Fibroblast of upper back skin (primary cell): ENCODE measurements at regions not wholly inside any gene's neighbourhood (a gene's known extent, or its start where the extent isn't known, plus 50 kb on each side); places are given as distances from the start of the nearest gene placed in this dataset.

ENCODE experiments used
- DNase-seq: peaks from one replicate; pipeline ENCODE4 v3.0.0-alpha.2; 2013

GRCh38 chr3:72245183-72245811, 460.3 kb upstream of the PROK2 start:
- DNase-seq: no peak

DNA sequence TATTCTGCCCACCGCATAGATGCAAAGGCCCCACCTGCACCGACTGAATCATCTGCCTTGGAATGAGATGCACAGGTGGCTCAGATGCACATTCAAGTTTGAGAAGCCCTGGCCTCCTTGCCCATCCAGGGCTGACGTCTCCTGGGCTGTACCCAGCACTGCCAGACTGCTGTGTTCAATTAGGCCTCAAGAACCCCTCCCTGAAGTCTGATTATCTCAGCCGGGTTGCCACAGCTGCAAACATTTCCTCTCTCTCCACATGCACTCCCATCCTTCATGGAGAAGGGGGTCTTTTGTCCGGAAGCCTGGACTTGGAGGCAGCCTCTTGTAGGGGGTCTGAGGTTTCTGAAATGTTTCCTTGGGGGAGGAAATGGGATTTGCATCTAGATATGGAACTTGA, 459.4 kb upstream of the PROK2 start:
- DNase-seq: no peak

DNA sequence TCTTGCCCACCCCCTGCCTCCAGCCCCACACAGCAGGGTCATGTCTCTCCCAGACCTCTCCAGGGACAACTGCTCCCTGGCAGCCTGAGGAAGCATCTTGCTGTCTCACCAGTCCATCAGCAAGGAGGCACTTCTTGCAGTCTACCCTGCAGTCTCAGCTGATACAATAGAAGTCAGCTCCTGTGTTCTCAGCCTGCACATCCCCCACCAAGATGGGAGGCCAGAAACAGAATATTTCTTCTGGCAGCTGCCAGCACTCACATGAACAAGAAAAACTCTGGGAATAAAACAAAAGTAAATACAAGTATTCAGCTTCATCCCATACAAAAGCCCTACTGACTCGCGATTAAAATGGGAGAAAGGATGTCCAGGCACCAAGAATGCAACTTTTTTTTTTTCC, 457.4 kb upstream of the PROK2 start:
- no peak for DNase-seq

DNA sequence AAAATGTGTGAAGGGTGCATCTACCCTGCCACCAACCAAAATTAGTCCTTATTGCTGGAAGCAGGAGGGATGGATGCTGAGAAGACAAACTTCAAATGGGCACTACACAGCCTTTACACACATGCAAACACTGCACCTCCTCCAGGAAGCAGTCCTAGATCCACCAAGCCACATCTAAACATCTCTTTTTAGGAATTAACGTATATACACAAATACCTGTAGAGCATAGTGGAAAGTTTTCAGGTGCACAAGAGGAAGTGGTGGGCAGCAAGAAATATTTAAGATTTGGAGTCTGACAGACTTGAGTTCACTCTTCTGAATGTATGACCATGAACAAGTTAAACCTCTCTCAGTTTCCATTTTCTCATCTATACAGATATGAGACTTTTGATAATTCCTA, 456.6 kb upstream of the PROK2 start:
- no peak for DNase-seq

DNA sequence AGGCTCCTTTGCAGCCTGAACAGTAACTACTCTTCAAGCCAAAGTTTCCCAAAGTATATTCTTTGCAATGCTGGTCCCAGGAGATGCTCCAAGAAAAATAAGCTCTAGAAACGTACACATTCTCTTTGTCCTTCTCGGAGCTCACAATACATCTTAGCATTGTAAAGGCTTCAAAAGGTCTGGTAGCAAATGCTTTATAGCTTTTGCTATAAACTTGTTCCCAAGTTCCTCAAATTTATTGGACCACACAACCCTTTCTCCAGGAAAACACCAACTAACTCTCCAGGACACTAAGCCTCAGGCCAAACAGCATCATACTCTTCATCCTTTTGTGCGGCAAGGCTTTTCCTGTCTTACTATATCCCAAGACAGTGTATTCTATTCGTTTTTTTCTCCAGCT, 455.6 kb upstream of the PROK2 start:
- no peak for DNase-seq

DNA sequence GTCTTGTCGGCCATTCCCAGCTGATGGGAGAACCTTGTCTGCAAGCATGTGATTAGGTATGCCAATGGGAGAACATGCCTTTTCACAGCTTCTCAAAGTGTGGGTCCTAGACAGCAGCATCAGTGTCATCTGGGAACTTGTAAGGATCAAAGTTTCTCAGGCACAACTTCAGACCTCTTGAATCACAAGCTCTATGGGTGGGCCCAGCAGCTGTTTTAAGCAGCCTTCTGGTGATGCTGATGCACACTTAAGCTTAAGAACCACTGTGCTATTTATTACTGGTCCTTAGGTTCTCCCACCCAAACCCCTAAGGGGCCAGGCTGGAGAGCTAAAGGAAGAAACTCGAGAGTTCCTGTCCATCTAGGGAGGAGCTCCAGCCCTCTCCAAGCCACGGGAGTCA, 453.9 kb upstream of the PROK2 start:
- no peak for DNase-seq

GRCh38 chr3:72238010-72238691, 453.2 kb upstream of the PROK2 start:
- DNase-seq: peak; percentile 83

- no peak for DNase-seq
These were observed 452.7 kb upstream of the PROK2 start for GRCh38 chr3:72237679-72238009.

DNA sequence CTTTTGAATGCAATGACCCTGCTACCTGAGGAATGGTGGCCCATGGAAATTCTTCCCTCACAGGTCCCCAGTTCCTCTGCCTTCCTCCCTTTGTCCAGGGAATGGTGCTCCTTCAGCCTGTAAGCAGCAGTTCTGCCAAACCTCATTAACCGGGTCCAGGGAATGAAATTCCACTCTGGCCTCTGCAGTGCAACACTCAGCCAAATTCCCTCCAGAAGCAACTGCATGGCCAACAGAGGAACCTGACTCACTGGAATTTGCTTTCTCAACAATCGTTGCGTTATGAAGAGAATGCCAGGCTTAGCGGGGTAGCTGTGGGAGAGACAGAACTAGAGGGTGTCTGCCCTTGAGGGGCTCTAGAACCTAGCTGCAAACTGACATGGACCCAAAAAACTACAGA, 449.4 kb upstream of the PROK2 start:
- DNase-seq: peak; percentile 86

DNA sequence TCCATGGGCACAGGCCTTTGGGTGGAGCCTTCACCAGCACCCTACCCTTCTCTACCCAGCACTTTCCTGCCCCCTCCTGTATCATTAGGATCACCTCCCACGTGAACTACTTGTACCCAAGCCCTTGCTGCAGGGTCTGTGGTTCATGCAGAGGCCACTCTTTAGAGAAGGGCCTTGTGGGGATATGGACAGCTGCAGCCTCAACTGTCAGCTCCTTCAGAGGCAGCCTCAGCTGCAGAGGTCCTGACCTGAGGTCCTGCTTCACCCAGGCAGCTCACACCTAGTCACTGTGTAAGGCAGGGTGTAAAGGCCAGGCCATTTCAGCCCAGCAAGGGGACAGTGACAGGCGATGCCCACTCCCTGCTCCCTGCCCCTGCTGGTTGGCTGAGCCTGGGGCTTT, 448.6 kb upstream of the PROK2 start:
- DNase-seq: no peak

DNA sequence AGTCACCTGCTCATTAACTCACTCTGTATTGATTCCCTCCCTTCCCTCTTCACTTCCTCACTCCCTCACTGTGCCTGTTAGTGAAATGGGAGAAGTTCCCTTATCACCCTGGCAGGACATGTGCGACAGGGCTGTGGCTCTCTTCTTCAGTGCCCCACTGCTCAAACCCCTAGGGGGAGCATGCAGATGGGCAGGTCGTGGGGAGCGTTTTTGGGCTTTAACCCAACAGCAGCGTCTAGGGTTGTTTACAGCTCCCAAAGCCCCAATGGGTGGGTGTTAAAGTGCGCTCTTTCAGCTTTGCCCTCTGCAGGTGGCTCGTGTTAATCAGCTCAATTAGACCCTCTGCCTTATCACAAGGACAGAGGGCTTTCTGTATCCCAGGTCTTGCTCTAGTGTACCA, 447.8 kb upstream of the PROK2 start:
- no peak for DNase-seq

GRCh38 chr3:72232331-72232730, 447.4 kb upstream of the PROK2 start:
- no peak for DNase-seq

DNA sequence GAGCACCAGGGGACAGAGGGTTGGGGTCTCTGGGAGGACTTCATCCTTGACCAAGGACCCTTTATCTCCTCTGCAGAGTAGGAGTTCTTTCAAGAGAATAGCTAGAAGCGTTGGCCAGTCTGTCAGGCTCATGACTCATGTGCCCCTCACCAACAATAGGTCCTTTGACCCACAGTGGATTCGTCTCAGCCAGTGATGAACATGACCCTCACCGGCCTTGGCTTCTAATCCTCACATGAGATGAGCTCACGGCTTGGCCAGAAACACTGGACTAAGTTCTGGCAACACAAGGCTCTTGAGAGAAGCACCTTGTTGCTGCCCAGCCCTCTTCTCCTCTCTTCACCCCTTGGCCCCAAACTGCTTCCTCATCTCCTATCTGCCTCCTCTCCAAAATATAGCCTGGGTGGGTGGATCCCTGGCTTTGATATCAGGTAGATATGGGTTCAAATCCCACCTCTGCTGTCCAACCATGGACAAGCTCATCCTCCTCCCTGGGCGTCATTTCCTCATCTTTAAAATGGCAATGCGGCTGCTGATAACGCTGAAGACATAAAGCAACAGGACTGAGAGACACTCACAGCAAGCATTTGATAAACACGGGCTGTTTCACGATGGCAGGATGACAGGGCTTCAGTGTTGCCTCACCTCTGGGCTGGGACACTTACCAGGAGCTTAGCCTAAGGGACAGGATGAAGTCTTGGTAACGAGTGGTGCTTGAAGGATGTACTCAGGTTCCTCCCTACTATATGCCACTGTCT, 446.7 kb upstream of the PROK2 start:
- no peak for DNase-seq

DNA sequence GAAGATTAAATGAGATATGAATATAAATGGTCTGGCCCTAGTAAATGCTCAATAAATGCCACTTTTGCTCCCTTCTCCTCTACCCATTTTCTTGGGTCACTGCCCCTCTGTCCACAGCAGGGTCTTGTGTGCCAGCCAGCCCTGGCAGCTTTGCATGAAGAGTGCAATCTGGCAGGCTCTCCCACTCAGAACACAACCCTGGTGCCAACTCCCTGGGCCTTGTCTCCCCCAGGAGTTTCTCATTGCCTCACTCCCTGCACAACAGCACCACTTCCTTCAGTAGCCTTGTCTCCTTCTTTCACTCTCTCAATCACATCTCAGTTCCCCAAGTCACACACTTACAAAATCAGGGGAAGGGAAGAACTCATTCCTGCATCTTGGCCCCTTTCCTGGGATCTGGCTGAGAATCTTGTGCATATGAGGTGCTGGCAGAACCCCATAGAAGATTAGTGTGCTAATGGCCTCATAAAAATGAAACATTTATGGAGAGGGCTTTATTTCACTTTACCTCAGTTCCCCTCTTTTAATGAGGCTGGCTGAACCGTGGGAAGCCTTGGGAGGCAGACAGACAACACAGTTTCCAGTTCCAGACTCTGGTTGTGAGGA, 445.9 kb upstream of the PROK2 start:
- DNase-seq: peak; percentile 20

- no peak for DNase-seq
These were observed 445.0 kb upstream of the PROK2 start for GRCh38 chr3:72229952-72230351.

DNA sequence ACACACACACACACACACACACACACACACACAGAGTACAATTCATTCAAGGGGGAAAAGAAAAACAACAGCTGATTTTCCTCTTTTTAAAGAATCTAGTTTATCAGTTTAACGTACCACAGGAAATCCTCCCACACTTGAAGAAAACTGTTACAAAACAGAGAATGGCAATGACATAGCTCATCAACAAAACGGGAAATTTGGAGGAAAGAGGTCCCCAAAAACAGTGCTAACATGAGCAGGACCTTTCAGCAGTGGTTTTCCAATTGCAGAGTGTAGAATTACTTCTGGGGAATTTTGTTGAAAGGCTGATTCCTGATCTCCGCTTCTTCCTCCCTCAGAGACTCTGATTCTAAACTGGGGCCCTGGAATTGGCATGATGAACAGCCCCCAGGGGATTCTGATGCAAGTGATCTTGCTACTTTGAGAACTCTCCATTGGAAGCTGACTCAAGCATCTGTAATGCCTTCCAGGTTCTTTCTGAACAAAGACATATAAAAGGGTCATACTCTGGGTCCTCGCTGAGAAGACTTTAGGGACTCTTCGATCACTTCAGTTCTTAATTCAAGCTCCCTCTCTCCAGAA, 442.6 kb upstream of the PROK2 start:
- DNase-seq: peak; percentile 70

- DNase-seq: no peak
These were observed 440.0 kb upstream of the PROK2 start for GRCh38 chr3:72224804-72225509.

- DNase-seq: no peak
These were observed 438.7 kb upstream of the PROK2 start for GRCh38 chr3:72223628-72224027.

GRCh38 chr3:72223116-72223515, 438.2 kb upstream of the PROK2 start:
- peak; percentile 90 for DNase-seq

DNA sequence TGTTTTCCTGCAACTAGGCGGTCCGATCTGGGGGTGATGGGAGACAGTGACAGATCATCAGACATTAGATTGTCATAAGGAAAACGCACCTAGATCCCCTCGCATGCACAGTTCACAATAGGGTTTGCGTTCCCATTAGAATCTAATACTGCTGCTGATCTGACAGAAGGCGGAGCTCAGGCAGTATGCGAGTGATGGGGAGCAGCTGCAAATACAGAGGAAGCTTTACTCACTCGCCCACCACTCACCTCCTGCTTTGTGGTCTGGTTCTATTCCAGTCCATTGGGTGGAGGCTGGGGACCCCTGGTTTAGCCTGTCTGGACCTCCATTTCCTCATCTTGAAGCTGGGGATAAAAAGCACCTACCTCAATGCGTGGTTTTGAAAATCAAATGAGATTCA, 437.5 kb upstream of the PROK2 start:
- DNase-seq: no peak

- peak; percentile 59 for DNase-seq
These were observed 436.0 kb upstream of the PROK2 start for GRCh38 chr3:72220946-72221345.

- DNase-seq: no peak
These were observed 434.8 kb upstream of the PROK2 start for GRCh38 chr3:72219752-72220151.

DNA sequence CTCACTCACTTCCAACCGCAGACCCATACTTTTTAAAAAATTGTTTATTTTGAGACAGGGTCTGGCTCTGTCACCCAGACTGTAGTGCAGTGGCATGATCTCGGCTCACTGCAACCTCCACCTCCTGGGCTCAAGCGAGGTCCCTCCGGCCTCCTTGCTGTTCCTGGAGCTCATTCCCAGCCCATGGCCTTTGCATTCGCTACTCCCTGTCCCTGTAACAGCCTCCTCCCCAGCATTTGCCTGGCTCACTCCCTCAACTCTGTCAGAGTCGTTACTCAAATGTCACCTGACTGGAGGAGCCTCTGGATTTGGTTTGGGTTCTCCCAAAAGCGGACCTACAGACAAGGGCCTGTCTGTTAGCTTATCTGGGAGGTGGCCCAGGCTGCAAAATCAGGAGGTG, 432.6 kb upstream of the PROK2 start:
- no peak for DNase-seq
